K562 (cell line): ENCODE measurements at regions not wholly inside any gene's neighbourhood (a gene's known extent, or its start where the extent isn't known, plus 50 kb on each side); places are given as distances from the start of the nearest gene placed in this dataset.

Source experiments
- CC2D1A ChIP-seq: fragments of 450-650 bp; IDR thresholded peaks from 2 replicates; pipeline ENCODE4 v1.6.1; 2017; ENCODE audit warnings: mild to moderate bottlenecking
- CHD2 ChIP-seq: IDR thresholded peaks from 2 replicates; pipeline ENCODE4 v1.6.1; 2011; ENCODE audit warnings: low read depth, low read length
- CTBP1 ChIP-seq: fragments of 450-650 bp; IDR thresholded peaks from 2 replicates; pipeline ENCODE4 v1.6.1; 2016; ENCODE audit warnings: borderline replicate concordance
- DIDO1 ChIP-seq: fragments of 450-650 bp; IDR thresholded peaks from 2 replicates; pipeline ENCODE4 v1.6.1; 2016; ENCODE audit warnings: low read depth, missing biosample characterization, missing genetic modification characterization
- EZH2 ChIP-seq: IDR thresholded peaks from 2 replicates; pipeline ENCODE4 v1.6.1; 2012; ENCODE audit warnings: low read depth, mild to moderate bottlenecking, inconsistent platforms, low read length, borderline replicate concordance
- FIP1L1 ChIP-seq: fragments of 200-400 bp; formaldehyde crosslinking; IDR thresholded peaks from 2 replicates; pipeline ENCODE4 v1.6.1; 2018; ENCODE audit warnings: mild to moderate bottlenecking, low read depth, low read length; ENCODE audit not compliant: poor library complexity, severe bottlenecking
- NR1H2 ChIP-seq: sonication (generic); formaldehyde crosslinking; IDR thresholded peaks from 2 replicates; pipeline ENCODE4 v1.4.0; 2020; ENCODE audit warnings: mild to moderate bottlenecking, missing genetic modification reagents
- POLR2A ChIP-seq: fragments of 450-650 bp; conservative IDR thresholded peaks from 2 replicates; pipeline ENCODE4 v1.6.1; 2016
- SIN3B ChIP-seq: fragments of 450-650 bp; IDR thresholded peaks from 2 replicates; pipeline ENCODE4 v1.6.1; 2017; ENCODE audit warnings: low read depth, mild to moderate bottlenecking, moderate library complexity
- STAG1 ChIP-seq: sonication (generic); formaldehyde crosslinking; IDR thresholded peaks from 2 replicates; pipeline ENCODE4 v1.5.0; 2020; ENCODE audit warnings: missing genetic modification reagents, borderline replicate concordance
- TFAP4 ChIP-seq: sonication (generic); formaldehyde crosslinking; IDR thresholded peaks from 2 replicates; pipeline ENCODE4 v1.8.0; 2022; ENCODE audit warnings: missing genetic modification reagents, mild to moderate bottlenecking, moderate library complexity, borderline replicate concordance
- USF2 ChIP-seq: sonication (generic); formaldehyde crosslinking; IDR thresholded peaks from 2 replicates; pipeline ENCODE4 v1.5.0; 2020; ENCODE audit warnings: missing genetic modification reagents

GRCh38 chr7:21134631-21135030 is 293.3 kb upstream of the SP4 start:
- no peak for TF ChIP-seq EZH2
- no peak for TF ChIP-seq CHD2
- no peak for TF ChIP-seq POLR2A
- TF ChIP-seq TFAP4: no peak
- TF ChIP-seq NR1H2 (CRISPR knock-in tag): no peak
- TF ChIP-seq STAG1 (CRISPR knock-in tag): no peak
- no peak for TF ChIP-seq CTBP1
- TF ChIP-seq USF2: no peak
- no peak for TF ChIP-seq SIN3B
- no peak for TF ChIP-seq FIP1L1
- no peak for TF ChIP-seq DIDO1 (tag)
- TF ChIP-seq CC2D1A: no peak
